GM23338 (cell line): ENCODE measurements at regions not wholly inside any gene's neighbourhood (a gene's known extent, or its start where the extent isn't known, plus 50 kb on each side); places are given as distances from the start of the nearest gene placed in this dataset.

ENCODE experiments used
- CREB1 ChIP-seq: fragments of 250-450 bp; sonication (Bioruptor Pico); IDR thresholded peaks from 2 replicates; pipeline ENCODE4 v1.5.0; 2020; ENCODE audit warnings: low read depth, mild to moderate bottlenecking, moderate library complexity
- EZH2 ChIP-seq: fragments of 200-600 bp; sonication (generic); IDR thresholded peaks from one replicate; pipeline ENCODE4 v1.8.0; 2017; ENCODE audit warnings: antibody characterized with exemption, mild to moderate bottlenecking, low read depth; ENCODE audit not compliant: unreplicated experiment
- EZH2phosphoT487 ChIP-seq: fragments of 200-600 bp; sonication (generic); IDR thresholded peaks from one replicate; pipeline ENCODE4 v1.8.1; 2018; ENCODE audit warnings: antibody characterized with exemption; ENCODE audit not compliant: unreplicated experiment
- JUNB ChIP-seq: IDR thresholded peaks from one replicate; pipeline ENCODE4 v1.6.1; 2016; ENCODE audit warnings: antibody characterized with exemption; ENCODE audit not compliant: unreplicated experiment
- POLR2AphosphoS5 ChIP-seq: IDR thresholded peaks from 2 replicates; pipeline ENCODE4 v1.6.1; 2016; ENCODE audit warnings: antibody characterized with exemption, low read depth
- TF ChIP-seq, protein P1 (sequence below), 2 experiments: fragments of 200-600 bp in 1 of 2; sonication (generic) in 1 of 2; conservative IDR thresholded peaks; 2 replicates each; pipeline versions ENCODE4 v1.5.1 to v1.6.1; 2016 to 2017; ENCODE audit warnings: antibody characterized with exemption in 2 of 2, low read depth in 2 of 2, mild to moderate bottlenecking in 2 of 2, moderate library complexity in 1 of 2
- TF ChIP-seq, protein P2 (sequence below): IDR thresholded peaks from one replicate; pipeline ENCODE4 v1.6.1; 2018; ENCODE audit warnings: antibody characterized with exemption; ENCODE audit not compliant: unreplicated experiment
- TF ChIP-seq, protein P3 (sequence below): IDR thresholded peaks from 2 replicates; pipeline ENCODE4 v1.6.1; 2016; ENCODE audit warnings: antibody characterized with exemption

DNA sequence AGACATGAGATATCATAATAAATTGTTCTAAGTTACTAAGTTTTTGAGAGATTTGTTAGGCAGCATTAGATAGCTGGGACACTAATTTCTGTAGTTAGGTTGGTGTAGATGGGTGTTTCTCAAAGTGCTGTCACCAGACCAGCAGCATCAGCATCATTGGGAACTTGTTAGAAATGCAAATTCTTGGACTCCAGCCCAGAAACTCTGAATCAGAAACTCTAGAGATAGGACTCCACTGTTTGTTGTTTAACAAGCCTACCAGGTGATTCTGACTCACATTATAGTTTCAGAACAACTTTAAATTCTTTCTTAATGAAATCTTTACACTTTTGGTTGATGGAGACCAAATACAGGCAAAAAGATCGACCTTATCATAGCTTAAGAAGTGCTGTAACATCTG is 173.7 kb downstream of the PABPC4L start:
- TF ChIP-seq, protein P1, sequence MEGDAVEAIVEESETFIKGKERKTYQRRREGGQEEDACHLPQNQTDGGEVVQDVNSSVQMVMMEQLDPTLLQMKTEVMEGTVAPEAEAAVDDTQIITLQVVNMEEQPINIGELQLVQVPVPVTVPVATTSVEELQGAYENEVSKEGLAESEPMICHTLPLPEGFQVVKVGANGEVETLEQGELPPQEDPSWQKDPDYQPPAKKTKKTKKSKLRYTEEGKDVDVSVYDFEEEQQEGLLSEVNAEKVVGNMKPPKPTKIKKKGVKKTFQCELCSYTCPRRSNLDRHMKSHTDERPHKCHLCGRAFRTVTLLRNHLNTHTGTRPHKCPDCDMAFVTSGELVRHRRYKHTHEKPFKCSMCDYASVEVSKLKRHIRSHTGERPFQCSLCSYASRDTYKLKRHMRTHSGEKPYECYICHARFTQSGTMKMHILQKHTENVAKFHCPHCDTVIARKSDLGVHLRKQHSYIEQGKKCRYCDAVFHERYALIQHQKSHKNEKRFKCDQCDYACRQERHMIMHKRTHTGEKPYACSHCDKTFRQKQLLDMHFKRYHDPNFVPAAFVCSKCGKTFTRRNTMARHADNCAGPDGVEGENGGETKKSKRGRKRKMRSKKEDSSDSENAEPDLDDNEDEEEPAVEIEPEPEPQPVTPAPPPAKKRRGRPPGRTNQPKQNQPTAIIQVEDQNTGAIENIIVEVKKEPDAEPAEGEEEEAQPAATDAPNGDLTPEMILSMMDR (conservative IDR thresholded peaks at IDR 0.05; ENCODE audit: low read depth in 2 of 2) = no peak
- TF ChIP-seq EZH2 (no peak), CREB1 (no peak), JUNB (no peak), EZH2phosphoT487 (no peak), POLR2AphosphoS5 (no peak)
- TF ChIP-seq, protein P2, sequence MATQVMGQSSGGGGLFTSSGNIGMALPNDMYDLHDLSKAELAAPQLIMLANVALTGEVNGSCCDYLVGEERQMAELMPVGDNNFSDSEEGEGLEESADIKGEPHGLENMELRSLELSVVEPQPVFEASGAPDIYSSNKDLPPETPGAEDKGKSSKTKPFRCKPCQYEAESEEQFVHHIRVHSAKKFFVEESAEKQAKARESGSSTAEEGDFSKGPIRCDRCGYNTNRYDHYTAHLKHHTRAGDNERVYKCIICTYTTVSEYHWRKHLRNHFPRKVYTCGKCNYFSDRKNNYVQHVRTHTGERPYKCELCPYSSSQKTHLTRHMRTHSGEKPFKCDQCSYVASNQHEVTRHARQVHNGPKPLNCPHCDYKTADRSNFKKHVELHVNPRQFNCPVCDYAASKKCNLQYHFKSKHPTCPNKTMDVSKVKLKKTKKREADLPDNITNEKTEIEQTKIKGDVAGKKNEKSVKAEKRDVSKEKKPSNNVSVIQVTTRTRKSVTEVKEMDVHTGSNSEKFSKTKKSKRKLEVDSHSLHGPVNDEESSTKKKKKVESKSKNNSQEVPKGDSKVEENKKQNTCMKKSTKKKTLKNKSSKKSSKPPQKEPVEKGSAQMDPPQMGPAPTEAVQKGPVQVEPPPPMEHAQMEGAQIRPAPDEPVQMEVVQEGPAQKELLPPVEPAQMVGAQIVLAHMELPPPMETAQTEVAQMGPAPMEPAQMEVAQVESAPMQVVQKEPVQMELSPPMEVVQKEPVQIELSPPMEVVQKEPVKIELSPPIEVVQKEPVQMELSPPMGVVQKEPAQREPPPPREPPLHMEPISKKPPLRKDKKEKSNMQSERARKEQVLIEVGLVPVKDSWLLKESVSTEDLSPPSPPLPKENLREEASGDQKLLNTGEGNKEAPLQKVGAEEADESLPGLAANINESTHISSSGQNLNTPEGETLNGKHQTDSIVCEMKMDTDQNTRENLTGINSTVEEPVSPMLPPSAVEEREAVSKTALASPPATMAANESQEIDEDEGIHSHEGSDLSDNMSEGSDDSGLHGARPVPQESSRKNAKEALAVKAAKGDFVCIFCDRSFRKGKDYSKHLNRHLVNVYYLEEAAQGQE = no peak
- TF ChIP-seq, protein P3, sequence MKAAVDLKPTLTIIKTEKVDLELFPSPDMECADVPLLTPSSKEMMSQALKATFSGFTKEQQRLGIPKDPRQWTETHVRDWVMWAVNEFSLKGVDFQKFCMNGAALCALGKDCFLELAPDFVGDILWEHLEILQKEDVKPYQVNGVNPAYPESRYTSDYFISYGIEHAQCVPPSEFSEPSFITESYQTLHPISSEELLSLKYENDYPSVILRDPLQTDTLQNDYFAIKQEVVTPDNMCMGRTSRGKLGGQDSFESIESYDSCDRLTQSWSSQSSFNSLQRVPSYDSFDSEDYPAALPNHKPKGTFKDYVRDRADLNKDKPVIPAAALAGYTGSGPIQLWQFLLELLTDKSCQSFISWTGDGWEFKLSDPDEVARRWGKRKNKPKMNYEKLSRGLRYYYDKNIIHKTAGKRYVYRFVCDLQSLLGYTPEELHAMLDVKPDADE = no peak
